ENCODE measurements at regions not wholly inside any gene's neighbourhood (a gene's known extent, or its start where the extent isn't known, plus 50 kb on each side); places are given as distances from the start of the nearest gene placed in this dataset.

GRCh38 chr3:152185891-152186630, 82.7 kb upstream of the MBNL1 start:
- TF ChIP-seq REST (IDR thresholded peaks at IDR 0.05; ENCODE audit: insufficient read depth in 1 of 2, low read depth in 2 of 2, low read length in 1 of 2) (no peak), CTCF (IDR thresholded peaks at IDR 0.05) (no peak), SIN3A (IDR thresholded peaks at IDR 0.05; ENCODE audit: borderline replicate concordance, insufficient read depth, low read depth, low read length) (no peak), POLR2AphosphoS5 (IDR thresholded peaks at IDR 0.05; ENCODE audit: low read depth, low read length) (no peak)
